ENCODE measurements at regions not wholly inside any gene's neighbourhood (a gene's known extent, or its start where the extent isn't known, plus 50 kb on each side); places are given as distances from the start of the nearest gene placed in this dataset.
"Not testable (repeated sequence)": the region's sequence is repeated elsewhere in the genome, so short reads cannot be mapped to it uniquely, and the experiment has no call there.

DNA sequence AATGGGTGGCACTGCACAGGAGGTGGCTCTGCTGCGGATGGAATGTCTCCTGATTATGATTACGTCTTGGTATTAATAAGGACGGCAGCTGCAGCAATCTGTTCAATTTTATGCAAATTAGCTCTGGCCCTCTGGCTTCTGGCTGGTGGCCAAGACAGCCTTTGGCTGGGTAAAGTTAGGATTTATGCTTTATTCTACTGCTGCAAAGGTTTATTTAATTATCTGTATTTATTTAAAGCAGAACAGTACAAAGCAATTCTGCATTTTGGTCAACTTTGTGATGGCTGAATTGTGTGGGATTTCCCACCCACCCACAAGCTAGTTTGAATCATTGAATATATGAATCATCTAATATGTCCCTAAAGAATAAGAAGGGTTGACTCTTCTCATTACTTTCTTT lies 745.6 kb upstream of the FAM241A start:
- DNase-seq (ENCODE audit: low read depth): no peak

GRCh38 chr4:111400741-111401140 lies 744.5 kb upstream of the FAM241A start:
- peak; percentile 47 for DNase-seq (ENCODE audit: low read depth)

- no peak for DNase-seq (ENCODE audit: low read depth)
Observed at GRCh38 chr4:111404673-111405072, 740.6 kb upstream of the FAM241A start.

DNA sequence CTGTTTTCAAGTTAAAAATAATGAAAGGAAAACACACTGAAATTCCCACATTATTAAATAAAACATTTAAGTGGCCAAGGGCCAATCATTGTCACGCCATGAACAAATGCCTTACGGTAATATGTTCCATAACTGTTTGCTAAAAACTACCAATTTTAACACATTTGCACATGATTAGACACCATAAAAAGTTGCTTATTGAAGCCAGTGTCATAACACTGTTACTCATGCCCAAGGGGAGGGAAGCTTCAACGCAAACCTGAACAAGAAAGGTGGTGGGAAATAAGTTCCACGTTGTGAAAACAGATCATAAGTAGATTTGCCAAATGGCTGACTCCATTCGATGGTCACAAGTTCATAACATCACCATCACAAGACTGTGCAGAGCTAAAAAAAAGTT lies 739.3 kb upstream of the FAM241A start:
- DNase-seq (ENCODE audit: low read depth): no peak

- no peak for DNase-seq (ENCODE audit: low read depth)
Observed at GRCh38 chr4:111410571-111410970, 734.7 kb upstream of the FAM241A start.

DNA sequence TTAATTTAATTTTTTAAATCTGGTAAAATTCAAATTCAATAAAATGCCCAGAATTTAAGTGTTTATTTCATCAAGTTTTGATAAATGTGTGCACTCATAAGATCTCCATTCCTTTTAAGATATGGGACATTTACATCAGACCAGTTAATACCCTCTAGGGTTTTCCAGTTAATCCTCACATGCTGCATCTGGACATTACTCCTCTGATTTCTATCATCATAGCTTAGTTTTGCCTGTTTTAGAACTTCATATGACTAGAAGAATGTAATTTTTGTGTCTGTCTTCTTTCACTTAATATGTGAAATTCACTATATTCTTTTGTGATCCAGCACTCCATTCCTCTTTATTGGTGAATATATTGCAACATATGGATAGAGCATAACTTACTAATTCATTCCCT lies 727.7 kb upstream of the FAM241A start:
- no peak for DNase-seq (ENCODE audit: low read depth)

DNA sequence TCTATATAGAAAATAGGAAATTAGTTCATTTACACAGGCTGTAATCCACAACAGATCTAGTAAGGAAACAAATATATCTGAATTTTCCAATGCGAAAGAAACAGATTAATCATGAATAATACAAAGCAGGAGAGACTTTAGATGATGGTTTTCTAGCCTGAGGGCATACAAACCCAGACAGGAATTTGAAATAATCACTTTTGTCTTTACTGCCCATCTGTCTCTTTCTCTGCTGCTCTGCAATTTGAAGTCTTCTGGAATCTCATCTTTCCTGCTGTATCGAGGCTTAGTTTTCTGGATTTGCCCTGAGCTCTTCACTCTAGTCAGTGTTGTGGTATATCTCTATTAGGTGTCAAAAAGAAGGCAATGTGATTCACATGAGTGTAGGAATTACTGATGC lies 711.8 kb upstream of the FAM241A start:
- DNase-seq (ENCODE audit: low read depth): no peak

GRCh38 chr4:111434586-111434985 lies 710.7 kb upstream of the FAM241A start:
- DNase-seq (ENCODE audit: low read depth): no peak

DNA sequence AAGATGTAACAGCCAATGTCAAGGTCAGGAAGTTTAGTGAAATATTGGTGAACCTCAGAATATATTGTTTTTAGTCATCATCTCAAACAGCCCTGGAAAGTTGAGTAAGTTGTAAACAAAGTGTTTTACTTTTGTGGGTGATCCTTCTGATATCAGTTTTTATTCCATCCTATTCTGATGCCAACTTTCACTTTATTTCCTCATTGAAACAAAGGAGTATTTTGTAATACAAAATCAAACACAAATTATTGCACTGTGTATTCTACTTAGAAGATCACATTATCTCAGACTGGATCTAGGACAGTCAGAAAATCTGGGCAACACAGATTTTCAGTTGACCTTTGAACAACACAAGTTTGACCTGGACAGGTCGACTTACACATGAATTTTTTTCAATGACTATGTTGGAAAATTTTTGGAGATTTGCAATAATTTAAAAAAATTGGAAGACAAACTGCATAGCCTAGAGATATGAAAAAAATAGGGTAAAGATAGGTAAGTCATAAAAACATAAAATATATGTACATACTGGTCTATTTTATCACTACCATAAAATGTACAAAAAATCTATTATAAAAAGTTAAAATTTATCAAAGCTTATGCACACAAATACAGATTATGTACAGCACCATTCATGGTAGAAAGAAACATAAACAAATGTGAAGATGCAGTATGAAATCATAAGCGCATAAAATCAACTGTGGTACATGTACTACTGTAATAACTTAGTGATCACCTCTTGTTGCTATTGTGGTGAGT lies 709.1 kb upstream of the FAM241A start:
- no peak for DNase-seq (ENCODE audit: low read depth)

DNA sequence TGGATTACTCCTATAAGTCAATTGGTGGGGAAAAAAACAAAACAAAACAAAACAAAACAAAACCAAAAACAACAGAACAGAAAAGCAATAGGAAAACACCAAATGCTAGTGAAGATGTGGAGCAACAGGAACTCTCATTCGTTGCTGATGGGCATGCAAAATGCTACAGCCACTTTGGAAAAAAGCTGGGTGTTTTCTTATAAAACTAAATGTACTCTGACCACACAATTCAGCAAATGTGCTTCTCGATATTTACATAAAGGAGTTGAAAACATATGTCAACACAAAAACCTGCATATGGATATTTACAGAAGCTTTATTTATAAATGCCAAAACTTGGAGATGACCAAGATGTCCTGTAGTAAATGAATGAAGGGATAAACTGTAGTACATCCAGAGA lies 703.6 kb upstream of the FAM241A start:
- DNase-seq (ENCODE audit: low read depth): no peak

- not testable (repeated sequence) for DNase-seq (ENCODE audit: low read depth)
Observed at GRCh38 chr4:111444836-111445235, 700.4 kb upstream of the FAM241A start.

GRCh38 chr4:111449657-111450056 lies 695.6 kb upstream of the FAM241A start:
- DNase-seq (ENCODE audit: low read depth): no peak

DNA sequence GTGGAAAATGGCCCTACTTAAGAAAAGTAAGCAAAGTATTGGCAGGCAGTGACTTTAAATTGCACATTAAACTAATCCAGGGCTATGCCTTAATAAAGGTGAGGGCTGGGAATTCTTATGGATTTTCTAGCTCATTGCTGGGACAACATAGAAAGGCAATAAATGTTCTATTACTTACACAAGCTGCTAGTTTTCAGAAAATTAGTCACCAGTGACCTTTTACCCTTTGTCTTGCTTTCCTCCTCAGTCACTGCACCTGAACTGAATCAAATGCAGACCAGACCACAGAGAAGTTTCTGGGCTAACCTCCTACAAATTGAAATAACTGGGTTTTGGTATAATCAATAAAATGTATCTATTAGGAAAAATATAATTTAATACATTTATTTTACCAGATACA lies 694.4 kb upstream of the FAM241A start:
- no peak for DNase-seq (ENCODE audit: low read depth)

GRCh38 chr4:111453216-111453615 lies 692.0 kb upstream of the FAM241A start:
- DNase-seq (ENCODE audit: low read depth): no peak

DNA sequence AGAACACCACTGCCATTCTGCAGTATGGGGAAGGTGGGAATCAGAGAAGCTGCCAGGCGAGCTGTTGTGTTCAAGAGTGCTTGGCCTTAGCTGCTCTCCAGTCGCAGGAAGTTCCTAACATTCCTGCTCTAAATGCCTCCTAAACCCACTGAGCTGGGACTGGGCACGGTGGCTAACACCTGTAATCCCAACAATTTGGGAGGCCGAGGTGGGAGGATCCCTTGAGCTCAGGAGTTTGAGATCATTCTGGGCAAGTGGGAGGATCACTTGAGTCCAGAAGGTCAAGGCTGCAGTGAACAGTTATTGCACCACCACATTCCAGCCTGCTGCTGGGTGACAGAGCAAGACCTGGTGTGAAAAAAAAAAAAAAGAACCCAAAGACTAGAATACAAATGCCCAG lies 690.3 kb upstream of the FAM241A start:
- DNase-seq (ENCODE audit: low read depth): no peak

- no peak for DNase-seq (ENCODE audit: low read depth)
Observed at GRCh38 chr4:111464251-111465045, 680.8 kb upstream of the FAM241A start.

DNA sequence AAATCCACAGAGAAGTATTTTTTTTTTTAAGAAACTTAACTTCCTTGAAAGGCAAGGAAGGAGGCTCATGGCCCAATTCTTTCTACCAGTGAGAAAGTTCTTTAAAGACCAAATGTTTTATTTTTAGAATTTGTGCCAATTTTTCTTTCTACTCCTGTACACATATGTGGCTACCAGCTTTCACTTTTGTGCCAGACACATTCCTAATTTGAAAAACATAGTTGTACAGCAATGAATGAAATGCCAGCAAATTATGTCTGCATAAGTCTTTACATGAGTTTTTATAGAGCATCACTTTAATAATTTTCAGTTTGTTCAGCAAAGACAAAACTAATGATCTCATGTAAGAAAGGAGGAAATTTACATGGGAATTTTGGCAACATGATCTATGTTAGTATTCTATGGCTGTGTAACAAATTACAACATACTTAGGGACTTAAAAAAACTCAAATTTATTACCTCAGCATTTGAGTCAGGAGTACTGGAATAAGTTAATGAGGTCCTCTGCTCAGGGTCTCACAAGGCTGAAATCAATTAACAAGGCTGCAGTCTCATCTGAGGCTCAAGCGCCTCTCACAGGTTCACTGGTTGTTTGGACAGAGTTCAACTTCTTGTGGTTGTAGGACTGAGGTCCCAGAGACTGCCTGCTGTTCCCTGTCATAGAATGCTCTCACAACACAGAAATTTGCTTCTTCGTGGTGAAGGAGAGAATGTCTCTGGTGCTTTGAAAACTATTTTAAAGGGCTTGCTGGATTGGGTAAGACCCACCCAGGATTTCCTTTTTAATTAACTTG lies 678.2 kb upstream of the FAM241A start:
- peak; percentile 2 for DNase-seq (ENCODE audit: low read depth)

DNA sequence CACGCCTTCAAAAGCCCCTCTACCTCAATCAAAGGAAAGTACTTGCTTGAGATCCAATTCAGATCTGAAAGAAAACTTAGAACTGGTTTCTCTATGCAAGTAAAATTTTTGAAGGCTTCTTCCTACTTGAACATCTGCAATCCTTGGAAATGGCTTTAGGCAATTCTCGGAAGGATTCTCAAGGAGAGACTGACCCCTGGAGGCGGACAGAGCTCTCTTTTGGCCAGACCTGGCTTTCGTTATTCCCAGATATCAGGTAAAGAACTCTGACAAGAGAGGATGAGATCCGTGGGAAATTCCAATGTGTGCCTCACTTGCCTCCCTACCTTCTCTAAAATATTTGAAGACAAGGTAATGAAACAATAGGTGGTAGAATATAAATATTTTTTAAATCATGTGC lies 670.3 kb upstream of the FAM241A start:
- peak; percentile 1 for DNase-seq (ENCODE audit: low read depth)

GRCh38 chr4:111475666-111476065 lies 669.6 kb upstream of the FAM241A start:
- DNase-seq (ENCODE audit: low read depth): no peak

- DNase-seq (ENCODE audit: low read depth): no peak
Observed at GRCh38 chr4:111480510-111480909, 664.7 kb upstream of the FAM241A start.

- DNase-seq (ENCODE audit: low read depth): no peak
Observed at GRCh38 chr4:111483375-111484169, 661.7 kb upstream of the FAM241A start.

GRCh38 chr4:111492496-111492895 lies 652.8 kb upstream of the FAM241A start:
- no peak for DNase-seq (ENCODE audit: low read depth)
